Activated T-cell treated with anti-CD3 and anti-CD28 coated beads, Interleukin-2, amount 50 U/mL, for 1 hour (primary cell): ENCODE measurements at regions not wholly inside any gene's neighbourhood (a gene's known extent, or its start where the extent isn't known, plus 50 kb on each side); places are given as distances from the start of the nearest gene placed in this dataset.
"Not testable (repeated sequence)": the region's sequence is repeated elsewhere in the genome, so short reads cannot be mapped to it uniquely, and the experiment has no call there.

Experiments used
- DNase-seq: peaks from one replicate; pipeline ENCODE4 v3.0.0-alpha.2; 2020

- DNase-seq: no peak
Measured at GRCh38 chr2:2919574-2920365, 457.8 kb downstream of the EIPR1 start.

- no peak for DNase-seq
Measured at GRCh38 chr2:2919026-2919425, 458.6 kb downstream of the EIPR1 start.

- DNase-seq: no peak
Measured at GRCh38 chr2:2916621-2917020, 461.0 kb downstream of the EIPR1 start.

DNA sequence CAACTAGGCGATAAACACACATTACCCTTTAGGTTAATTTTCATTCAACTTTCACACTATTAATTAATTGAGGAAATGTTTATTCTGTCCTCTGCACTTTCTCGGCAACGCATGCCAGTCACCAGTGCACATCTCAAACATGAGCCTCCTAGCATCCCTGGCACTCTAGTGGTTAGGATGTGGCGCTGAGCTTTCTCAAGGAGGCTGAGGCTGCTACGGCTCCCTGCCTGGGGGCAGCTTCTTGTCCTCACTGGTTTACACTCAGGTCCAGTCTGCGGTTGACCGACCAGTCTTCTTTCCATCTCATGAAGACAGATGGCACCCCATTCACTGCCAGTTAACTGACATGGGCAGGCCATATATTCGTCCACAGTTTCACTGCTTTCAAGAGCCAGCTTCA, 463.4 kb downstream of the EIPR1 start:
- DNase-seq: no peak

GRCh38 chr2:2913601-2914120, 464.0 kb downstream of the EIPR1 start:
- DNase-seq: no peak

GRCh38 chr2:2912731-2913130, 464.9 kb downstream of the EIPR1 start:
- no peak for DNase-seq

DNA sequence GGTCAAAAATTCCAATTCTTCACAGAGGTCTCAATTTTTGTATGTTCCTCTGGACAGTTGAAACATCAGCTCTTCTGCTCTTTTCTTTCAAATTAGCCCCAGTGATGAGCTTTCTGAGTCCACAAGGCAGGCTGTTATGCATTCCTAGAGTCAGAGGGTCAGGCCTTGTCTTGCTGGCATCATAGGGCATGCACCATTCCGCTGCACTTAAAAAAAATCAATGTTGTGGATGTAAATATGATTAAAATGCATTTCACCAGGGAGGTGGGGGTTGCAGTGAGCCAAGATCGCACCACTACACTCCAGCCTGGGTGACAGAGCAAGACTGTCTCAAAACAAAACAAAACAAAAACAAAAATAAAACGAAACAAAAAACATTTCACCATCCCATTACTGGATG, 465.3 kb downstream of the EIPR1 start:
- no peak for DNase-seq

DNA sequence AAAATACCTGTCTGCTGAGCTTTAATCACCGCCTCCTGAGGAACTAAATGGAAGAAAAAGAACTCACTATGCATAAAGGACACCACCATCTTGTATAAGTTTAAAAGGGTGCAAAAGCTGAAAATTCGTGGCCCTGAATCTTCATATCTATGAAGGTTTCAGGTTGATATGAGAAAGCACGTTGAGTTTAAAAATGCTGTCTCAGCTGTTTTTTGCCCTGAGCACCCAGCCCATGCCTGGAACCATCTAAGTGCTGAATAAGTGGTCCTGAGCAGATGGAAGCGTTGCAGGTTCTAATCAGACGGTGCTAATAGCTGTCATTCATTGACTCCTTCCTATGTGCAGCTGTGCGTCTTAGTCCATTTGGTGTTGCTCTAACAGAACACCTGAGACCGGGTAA, 467.4 kb downstream of the EIPR1 start:
- no peak for DNase-seq

DNA sequence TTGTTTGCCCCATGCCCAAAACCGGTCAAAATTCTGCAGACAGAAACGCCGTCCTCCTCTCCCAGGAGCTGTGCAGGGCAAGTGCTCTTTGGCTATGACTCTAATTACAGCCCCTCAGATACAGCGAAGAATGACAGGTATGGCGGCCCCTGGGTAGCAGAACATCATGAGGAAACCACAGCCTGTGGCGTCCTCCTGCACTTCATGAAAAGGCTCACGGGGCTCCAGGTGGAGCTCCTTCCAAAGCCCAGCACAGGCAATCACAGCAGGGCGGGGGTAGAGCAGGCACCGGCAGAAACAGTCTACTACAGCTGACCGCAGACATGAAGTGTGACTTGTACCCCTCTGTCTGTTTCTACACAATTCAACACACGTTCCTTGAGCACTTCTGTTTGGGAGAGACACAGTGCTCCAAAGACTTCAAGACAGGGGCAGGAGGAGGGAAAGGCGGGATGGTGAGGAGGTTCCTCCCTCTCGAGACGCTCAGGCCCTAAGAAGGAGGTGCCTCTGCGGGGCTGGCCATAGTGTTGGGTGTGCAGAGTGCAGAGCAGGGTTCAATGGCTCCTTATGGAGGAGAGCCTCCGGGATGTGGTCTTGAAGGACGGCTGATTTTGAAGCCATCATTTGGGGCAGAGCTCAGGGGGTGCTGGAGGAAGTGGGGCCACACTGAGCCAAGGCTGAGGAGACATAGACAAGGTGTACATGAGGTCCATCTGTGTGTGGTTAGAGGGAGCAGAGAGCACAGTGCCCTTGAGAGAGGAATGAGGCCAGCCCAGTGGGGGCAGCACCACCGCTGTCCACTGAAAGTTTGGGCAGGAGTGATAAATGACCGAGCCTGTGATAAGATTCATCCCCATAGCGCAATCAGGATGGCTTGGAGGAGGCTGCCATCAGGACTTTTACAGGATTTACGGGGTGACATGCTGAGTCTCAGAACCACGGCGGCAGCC, 468.3 kb downstream of the EIPR1 start:
- DNase-seq: no peak

DNA sequence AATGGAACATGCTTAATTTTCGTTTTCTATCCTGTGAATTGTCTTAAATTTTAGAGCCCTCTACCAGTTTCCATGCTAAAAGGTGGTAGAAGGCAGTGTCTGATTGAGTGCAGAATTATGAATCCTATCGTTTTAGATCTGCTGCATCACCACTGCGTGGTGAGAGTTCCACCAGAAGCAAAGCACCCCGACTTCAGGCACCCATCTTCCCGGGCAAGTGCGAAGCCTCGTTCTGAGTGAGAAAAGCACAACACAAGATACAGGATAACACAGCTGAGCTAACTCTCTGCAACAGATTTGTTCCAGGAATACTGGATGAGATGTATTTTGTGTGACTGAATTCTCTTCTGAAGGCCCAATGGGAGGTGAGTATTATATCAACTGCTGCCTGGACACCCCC, 471.5 kb downstream of the EIPR1 start:
- DNase-seq: no peak

GRCh38 chr2:2904721-2905350, 472.8 kb downstream of the EIPR1 start:
- DNase-seq: no peak

DNA sequence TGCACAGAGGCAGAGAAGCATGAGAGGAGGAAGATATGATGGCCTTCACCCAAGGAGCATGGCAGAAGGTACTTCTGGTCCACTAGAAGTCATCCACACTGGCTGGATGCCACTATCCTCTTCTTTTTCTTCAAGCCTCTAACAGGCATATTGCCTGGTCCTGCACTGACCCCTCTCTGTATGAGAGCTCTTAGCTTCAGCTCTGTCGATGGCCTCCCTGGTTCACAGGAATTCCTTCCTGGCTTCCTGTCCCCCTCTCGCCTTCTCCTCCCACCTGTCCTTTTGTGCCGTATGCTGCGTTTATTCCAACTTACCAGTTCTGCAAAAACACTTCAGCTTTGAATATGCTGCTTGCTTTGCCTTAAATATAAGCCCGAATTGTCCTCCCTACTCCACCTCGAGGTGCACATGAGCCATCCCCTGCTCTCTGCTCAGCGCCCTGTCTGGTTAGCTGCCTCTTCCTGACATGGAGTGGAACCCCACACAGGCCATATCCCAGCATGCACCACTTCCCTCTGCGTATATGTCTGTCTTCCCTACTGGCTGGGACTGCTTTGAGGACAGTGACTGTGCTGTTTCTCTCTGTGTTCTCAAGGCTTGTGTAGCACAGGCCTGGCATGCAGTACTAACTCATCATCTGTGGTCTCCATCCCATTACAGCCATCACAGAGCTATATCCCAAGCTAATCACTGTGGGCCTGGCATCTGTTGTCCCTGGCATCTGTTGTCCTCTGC, 474.9 kb downstream of the EIPR1 start:
- no peak for DNase-seq

- DNase-seq: no peak
Measured at GRCh38 chr2:2901384-2902345, 476.0 kb downstream of the EIPR1 start.

GRCh38 chr2:2899826-2900225, 477.8 kb downstream of the EIPR1 start:
- no peak for DNase-seq

DNA sequence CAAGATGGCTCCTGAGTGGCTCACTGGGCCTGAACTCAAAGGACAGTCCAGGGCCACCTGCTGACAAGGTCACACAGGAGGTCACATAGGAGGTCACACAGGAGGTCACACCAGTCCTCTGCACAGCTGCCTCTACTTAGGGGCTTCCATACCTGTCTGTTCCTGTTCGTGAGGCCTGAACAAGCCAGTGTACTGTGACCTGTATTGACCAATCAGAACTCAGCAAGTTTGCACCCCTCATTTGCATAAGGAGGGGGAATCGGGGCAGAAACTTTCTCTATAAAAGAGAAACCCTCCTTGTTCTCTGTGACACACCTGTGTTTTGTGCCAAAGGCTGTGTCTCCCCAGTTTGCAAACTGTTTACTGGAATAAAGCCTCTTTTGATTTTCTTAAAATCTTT, 478.9 kb downstream of the EIPR1 start:
- DNase-seq: no peak

GRCh38 chr2:2896643-2897042, 481.0 kb downstream of the EIPR1 start:
- no peak for DNase-seq

GRCh38 chr2:2896011-2896410, 481.6 kb downstream of the EIPR1 start:
- no peak for DNase-seq

DNA sequence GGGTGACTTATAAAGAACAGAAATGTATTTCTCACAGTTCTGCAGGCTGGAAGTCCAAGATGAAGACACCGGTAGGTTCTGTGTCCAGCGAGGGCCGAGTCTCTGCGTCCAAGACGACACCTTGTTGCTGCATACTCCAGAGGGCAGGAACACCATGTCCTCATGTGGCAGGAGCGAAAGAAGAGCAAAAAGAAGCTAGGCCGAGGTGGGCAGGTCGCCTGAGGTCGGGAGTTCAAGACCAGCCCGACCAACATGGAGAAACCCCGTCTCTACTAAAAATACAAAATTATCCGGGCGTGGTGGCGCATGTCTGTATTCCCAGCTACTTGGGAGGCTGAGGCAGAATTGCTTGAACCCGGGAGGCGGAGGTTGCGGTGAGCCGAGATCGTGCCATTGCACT, 483.6 kb downstream of the EIPR1 start:
- not testable (repeated sequence) for DNase-seq

- no peak for DNase-seq
Measured at GRCh38 chr2:2892892-2893291, 484.7 kb downstream of the EIPR1 start.

- no peak for DNase-seq
Measured at GRCh38 chr2:2892378-2892777, 485.2 kb downstream of the EIPR1 start.

GRCh38 chr2:2890901-2891300, 486.7 kb downstream of the EIPR1 start:
- no peak for DNase-seq
